Chondrocyte (in vitro differentiated cells): ENCODE measurements at regions not wholly inside any gene's neighbourhood (a gene's known extent, or its start where the extent isn't known, plus 50 kb on each side); places are given as distances from the start of the nearest gene placed in this dataset.

Experiments
- DNase-seq: peaks from one replicate; pipeline ENCODE4 v3.0.0; 2021; ENCODE audit warnings: mixed read lengths, low spot score
- H3K27ac Mint-ChIP-seq: one replicate; pipeline ENCODE4 v1.8.0; 2021; ENCODE audit warnings: mild to moderate bottlenecking, moderate library complexity, mixed read lengths; ENCODE audit not compliant: unreplicated experiment
- H3K27me3 Mint-ChIP-seq: 2 replicates; pipeline ENCODE4 v1.8.0; 2021; ENCODE audit warnings: low read depth, mixed read lengths
- H3K36me3 Mint-ChIP-seq: 2 replicates; pipeline ENCODE4 v1.8.0; 2021; ENCODE audit warnings: low read depth, mixed read lengths
- H3K4me1 Mint-ChIP-seq: 2 replicates; pipeline ENCODE4 v1.8.0; 2021; ENCODE audit warnings: low read depth, mild to moderate bottlenecking, mixed read lengths
- H3K4me3 Mint-ChIP-seq: one replicate; pipeline ENCODE4 v1.8.0; 2021; ENCODE audit warnings: mild to moderate bottlenecking, moderate library complexity, mixed read lengths; ENCODE audit not compliant: unreplicated experiment
- H3K9me3 Mint-ChIP-seq: 2 replicates; pipeline ENCODE4 v1.8.0; 2021; ENCODE audit warnings: low read depth, mixed read lengths
- CTCF ChIP-seq: fragments of 200-600 bp; sonication (generic); IDR thresholded peaks from 2 replicates; pipeline ENCODE4 v1.5.0; 2021; ENCODE audit warnings: antibody characterized with exemption, mild to moderate bottlenecking, moderate library complexity

DNA sequence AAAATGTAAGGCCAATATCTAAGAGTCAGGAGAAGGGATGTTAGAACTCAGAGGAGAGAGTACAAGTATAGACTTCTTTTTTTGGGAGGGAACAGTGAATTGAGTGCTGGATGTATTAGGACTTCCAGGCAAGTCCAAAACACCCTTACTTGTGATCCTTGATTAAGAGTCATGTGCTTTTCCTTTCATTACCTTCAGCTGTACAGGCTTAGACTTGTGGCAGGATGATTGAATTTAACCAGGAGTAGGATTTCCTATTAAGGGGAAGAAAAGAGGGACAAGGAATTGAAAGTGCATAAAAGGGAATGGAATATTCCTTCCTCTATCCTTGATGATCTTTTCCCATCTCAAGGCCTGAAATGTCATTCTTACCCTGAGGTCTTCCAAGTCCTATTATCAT is 606.7 kb downstream of the STIM2 start:
- no peak for TF ChIP-seq CTCF
- peaks cover 7% of the 10 kb centered on the region for H3K9me3 Mint-ChIP-seq
- no peak overlapping the region for H3K4me3 Mint-ChIP-seq
- H3K36me3 Mint-ChIP-seq = no peaks in the 10 kb centered on the region
- DNase-seq = no peak
- H3K4me1 Mint-ChIP-seq = no peaks in the 10 kb centered on the region
- H3K27ac Mint-ChIP-seq = no peak overlapping the region
- H3K27me3 Mint-ChIP-seq = no peaks in the 10 kb centered on the region

- Mint-ChIP-seq H3K27me3 (no peaks in the 10 kb centered on the region), H3K27ac (no peak overlapping the region), H3K4me1 (no peaks in the 10 kb centered on the region), H3K9me3 (no peaks in the 10 kb centered on the region), H3K4me3 (no peak overlapping the region), H3K36me3 (no peaks in the 10 kb centered on the region)
- TF ChIP-seq CTCF = no peak
- DNase-seq = no peak
These were observed 611.7 kb downstream of the STIM2 start for GRCh38 chr4:27472364-27472763.

DNA sequence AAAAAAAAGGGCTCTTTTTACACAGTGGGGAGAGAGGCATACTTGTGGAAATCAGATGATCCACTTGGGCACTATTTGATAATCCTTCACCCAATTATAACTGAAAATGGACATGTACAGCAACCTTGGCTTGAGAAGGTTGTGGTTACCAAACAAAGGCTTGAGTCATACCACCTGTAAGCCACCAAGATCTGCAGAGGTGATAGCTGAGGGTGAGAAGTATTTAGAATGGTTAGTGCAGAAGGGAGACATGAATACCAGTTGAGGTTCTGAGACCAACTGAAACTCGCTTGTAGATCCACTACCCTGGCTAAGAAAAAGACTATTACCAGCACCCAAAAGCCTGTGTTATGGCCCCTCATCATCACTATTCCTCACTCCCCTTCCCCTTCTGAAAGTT is 614.0 kb downstream of the STIM2 start:
- H3K27ac Mint-ChIP-seq = no peak overlapping the region
- H3K9me3 Mint-ChIP-seq = no peaks in the 10 kb centered on the region
- no peaks in the 10 kb centered on the region for H3K4me1 Mint-ChIP-seq
- no peak for TF ChIP-seq CTCF
- H3K4me3 Mint-ChIP-seq = no peak overlapping the region
- peaks cover 4% of the 10 kb centered on the region for H3K27me3 Mint-ChIP-seq
- no peaks in the 10 kb centered on the region for H3K36me3 Mint-ChIP-seq
- no peak for DNase-seq

- DNase-seq = no peak
- no peak overlapping the region for H3K27ac Mint-ChIP-seq
- peaks cover under 1% of the 10 kb centered on the region for H3K27me3 Mint-ChIP-seq
- no peak overlapping the region for H3K4me3 Mint-ChIP-seq
- H3K4me1 Mint-ChIP-seq = no peaks in the 10 kb centered on the region
- no peaks in the 10 kb centered on the region for H3K36me3 Mint-ChIP-seq
- no peaks in the 10 kb centered on the region for H3K9me3 Mint-ChIP-seq
- TF ChIP-seq CTCF = no peak
These were observed 623.6 kb downstream of the STIM2 start for GRCh38 chr4:27484216-27484615.

DNA sequence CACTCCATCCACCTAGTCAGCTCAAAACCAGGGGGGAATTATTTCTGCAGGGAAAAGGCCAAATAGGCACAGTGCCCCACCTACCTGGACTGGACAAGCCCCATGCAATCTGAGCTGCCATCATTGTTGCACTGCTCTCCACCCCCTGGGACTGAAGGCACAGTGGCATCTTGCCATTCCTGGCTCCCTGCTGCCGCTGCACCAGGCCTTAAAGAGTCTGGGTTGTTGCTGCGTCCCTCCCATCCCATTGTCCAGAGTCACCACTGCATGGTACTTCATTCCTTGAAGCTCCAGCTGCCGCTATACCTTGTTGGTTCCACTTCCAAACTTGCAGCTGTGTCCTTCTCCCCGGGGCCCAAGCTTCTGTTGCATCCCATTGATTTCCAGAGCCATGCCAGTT is 629.7 kb downstream of the STIM2 start:
- no peaks in the 10 kb centered on the region for H3K9me3 Mint-ChIP-seq
- peaks cover 2% of the 10 kb centered on the region for H3K27me3 Mint-ChIP-seq
- DNase-seq = no peak
- H3K36me3 Mint-ChIP-seq = no peaks in the 10 kb centered on the region
- no peak for TF ChIP-seq CTCF
- no peaks in the 10 kb centered on the region for H3K4me1 Mint-ChIP-seq
- H3K4me3 Mint-ChIP-seq = no peak overlapping the region
- no peak overlapping the region for H3K27ac Mint-ChIP-seq
